GM19438 (cell line): ENCODE measurements at regions not wholly inside any gene's neighbourhood (a gene's known extent, or its start where the extent isn't known, plus 50 kb on each side); places are given as distances from the start of the nearest gene placed in this dataset.
A peak's percentile ranks its signal among the peaks of the same experiment; 100 is the strongest.
"Not testable (repeated sequence)": the region's sequence is repeated elsewhere in the genome, so short reads cannot be mapped to it uniquely, and the experiment has no call there.

ENCODE experiments used
- ATAC-seq: cut with Tn5 transposase; IDR thresholded peaks from one replicate; pipeline ENCODE4 v1.9.1; 2021; ENCODE audit warnings: low read depth; ENCODE audit not compliant: unreplicated experiment

DNA sequence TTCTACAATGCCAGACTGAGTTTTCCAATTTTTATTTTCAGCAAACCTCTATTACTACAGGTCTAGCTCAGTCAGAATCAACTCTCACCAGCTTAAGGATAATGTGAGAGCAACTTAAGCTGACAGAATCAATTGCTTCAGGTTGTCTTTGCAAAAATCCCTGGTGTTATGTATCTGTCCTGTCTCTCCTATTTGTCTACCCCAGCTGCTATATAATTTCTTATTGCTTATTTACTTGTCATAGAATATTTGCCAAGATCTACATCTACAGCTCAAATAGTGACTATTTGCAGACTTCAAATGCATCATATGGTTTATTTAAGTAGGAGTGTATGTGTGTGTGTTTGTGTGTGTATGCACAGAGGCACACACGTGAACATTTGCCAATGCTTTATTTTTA lies 54.1 kb downstream of the FOXG1 start:
- no peak for ATAC-seq

DNA sequence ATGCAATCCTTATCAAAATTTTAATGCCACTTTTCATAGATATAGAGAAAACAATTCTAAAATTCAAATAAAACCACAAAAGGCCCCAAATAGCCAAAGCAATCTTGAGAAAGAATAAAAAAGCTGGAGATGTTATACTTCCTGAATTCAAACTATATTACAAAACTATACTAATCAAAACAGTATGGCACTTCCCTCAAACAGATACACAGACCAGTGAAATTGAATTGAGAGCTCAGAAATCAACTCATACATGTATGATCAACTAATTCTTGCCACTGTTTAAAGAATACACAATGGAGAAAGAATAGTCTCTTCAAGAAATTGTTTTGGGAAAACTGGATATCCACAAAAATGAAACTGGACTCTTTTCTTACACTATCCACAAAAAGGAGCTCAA lies 55.4 kb downstream of the FOXG1 start:
- no peak for ATAC-seq

GRCh38 chr14:28823245-28823644 lies 56.7 kb downstream of the FOXG1 start:
- no peak for ATAC-seq

DNA sequence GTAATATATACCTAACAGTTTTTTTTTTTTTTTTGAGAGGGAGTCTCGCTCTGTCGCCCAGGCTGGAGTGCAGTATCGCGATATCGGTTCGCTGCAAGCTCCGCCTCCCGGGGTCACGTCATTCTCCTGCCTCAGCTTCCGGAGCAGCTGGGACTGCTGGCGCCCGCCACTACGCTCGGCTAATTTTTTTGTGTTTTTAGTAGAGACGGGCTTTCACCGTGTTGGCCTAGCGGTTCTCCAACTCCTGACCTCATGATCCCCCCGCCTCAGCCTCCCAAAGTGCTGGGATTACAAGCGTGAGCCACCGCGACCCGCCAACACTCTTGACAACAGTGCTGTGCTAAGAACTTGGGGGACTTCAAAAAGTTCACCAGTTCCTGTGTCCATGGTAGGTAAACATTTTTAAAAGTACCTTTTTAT lies 63.5 kb downstream of the FOXG1 start:
- ATAC-seq = no peak

GRCh38 chr14:28831126-28831525 lies 64.5 kb downstream of the FOXG1 start:
- peak; percentile 85 for ATAC-seq

DNA sequence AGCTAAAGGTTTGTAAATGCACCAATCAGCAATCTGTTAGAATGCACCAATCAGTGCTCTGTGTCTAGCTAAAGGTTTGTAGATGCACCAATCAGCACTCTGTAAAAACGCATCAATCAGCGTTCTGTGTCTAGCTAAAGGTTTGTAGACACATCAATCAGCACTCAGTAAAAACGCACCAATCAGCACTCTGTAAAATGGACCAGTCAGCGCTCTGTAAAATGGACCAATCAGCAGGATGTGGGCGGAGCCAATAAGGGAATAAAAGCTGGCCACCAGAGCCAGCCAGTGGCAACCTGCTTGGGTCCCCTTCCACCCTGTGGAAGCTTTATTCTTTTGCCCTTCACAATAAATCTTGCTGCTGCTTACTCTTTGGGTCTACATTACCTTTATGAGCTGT lies 76.0 kb downstream of the FOXG1 start:
- ATAC-seq = not testable (repeated sequence)

DNA sequence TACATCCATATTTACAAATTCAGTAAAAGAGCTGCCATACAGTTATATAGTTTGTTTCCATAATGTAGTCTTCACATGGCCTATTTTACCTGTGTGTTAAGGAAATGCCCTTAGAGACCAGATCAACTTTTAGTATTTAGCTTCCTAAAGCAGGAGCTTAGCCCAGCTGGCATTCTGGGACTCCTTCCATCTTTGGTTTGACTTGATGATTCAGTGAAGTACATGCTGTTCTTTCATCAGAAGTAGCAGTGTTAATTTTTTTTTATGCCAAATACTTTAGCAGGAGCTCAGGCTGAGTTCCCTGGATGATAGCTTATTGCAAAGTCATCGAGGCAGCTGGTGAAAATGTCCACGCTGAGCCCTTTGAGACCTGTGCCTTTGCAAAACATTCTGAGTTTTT lies 101.0 kb downstream of the FOXG1 start:
- no peak for ATAC-seq

DNA sequence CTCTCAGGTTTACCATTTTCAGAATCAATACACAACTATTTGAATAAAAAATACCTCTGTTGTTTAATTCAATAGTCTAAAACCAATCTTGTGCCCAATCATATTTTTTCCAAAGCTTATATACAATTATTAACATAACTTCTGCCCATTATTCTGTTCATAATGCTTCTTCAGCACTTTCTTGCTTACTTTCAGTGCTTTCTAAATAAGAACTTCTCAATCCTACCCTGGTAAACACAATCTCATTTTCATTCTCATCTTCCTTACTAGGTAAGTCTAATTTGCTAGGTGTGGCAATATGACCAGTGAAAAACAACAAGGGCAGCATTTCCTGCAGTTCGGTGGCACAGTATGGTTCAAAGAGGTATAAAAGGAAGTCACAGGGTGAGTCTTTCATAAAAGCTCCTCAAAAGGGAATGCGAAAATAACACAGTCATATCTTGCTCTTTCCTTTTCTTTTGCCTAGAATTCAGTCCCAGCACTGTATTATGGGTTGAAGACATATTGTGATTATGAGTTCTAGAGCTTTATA lies 103.5 kb downstream of the FOXG1 start:
- no peak for ATAC-seq

DNA sequence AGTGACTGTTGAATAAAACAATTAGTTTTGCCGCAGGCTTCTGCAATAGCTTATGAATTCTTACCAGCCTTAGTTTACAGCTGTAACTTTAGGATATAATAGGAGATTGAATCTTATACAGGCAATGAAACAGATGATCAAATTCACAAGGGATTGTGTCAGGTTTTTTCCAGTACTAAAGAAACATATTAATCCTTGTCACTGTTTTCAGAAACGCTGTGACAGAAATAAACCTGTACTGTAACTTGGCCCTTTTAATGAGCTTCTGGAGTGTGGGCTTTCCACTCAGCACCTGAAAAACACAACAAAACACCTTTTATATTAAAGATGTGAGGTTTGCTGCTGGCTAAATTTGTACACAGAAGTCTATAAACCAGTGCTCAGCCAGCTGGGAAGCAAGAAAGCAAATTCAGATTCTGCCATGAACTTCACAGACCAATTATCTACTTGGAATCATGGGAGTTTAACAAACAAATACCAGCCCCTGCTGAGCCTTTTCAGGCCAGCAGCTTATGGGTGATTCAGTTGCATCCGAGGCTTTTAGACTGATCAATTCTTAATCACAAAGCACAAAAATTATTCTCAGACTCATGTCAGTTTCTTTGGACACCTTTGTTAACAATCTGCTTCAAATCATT lies 109.5 kb downstream of the FOXG1 start:
- ATAC-seq = no peak

- no peak for ATAC-seq
Measured at GRCh38 chr14:28876572-28876945, 110.0 kb downstream of the FOXG1 start.

DNA sequence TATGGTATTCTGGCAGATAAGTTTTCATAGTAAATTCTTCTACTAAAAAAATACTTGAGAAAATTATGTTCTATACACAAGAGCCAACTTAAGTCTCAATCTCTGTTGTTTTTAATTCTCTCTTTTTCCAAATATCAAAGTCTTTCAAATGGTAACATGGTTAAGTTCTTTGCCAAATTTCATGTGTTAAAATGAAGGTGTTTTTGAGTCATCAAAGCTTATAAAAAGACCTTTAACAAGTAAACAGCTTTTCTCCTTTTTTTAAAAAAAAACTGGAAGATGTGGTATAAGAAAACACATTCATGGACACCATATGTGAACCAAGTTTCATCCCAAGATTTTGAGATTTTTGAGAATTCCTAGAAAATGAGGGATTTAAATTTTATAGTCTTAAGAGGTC lies 111.3 kb downstream of the FOXG1 start:
- no peak for ATAC-seq

GRCh38 chr14:28879573-28879996 lies 113.0 kb downstream of the FOXG1 start:
- no peak for ATAC-seq

GRCh38 chr14:28886940-28887339 lies 120.4 kb downstream of the FOXG1 start:
- ATAC-seq = no peak

DNA sequence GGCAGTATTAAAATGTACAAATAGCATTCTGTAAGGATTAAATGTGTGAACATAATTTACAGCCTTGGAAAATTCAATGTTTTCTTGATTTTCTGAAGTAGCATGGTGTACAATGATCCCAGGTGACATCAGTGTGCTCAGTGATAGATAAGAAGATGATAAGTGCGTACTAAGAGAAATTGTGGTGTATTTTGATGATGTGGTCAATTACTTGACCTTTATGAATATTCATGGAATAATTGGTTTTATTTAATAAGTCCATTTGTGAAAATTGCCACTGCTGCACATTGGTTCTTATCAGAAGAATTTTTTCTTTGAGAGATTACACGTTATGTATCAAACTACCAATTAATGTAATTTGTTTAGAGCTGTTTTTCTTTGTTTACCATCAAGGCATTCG lies 128.8 kb downstream of the FOXG1 start:
- no peak for ATAC-seq

GRCh38 chr14:28896337-28896736 lies 129.8 kb downstream of the FOXG1 start:
- no peak for ATAC-seq

DNA sequence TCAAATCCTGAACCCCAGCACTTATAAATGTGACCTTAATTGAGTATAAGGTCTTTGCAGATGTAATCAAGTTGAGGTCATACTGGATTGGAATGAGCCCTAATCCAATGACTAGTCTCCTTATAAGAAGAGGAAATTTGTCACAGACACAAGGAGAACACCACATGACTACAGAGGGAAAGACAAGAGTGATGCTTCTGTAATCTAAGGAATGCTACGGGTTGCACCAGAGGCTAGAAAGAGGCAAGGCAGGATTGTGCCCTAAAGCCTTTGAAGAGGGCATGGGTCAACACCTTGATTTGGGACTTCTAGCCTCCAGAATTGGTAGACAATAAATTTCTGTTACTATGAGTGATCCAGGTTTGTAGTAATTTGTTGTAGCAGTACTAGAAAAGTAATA lies 135.0 kb downstream of the FOXG1 start:
- no peak for ATAC-seq

DNA sequence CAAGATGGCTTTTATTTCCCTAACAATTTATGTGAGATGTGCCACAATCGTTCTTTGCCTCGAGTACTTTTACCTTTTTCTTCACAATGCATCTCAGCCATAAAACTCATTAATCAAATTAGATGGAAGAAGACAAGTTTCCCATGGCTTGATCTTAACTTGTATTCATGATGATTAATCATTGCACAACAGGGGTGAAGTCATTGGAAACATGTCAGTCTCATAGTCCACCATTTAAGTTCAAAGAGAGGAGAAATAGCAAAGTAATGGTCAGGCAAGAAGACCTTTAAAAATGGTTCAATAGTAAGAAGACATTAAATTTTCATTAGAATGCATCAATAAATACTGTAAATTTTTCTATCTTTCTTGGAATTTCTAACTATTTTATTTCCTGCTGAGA lies 136.3 kb downstream of the FOXG1 start:
- no peak for ATAC-seq

GRCh38 chr14:28911521-28911920 lies 144.9 kb downstream of the FOXG1 start:
- no peak for ATAC-seq

- no peak for ATAC-seq
Measured at GRCh38 chr14:28913056-28913455, 146.5 kb downstream of the FOXG1 start.

DNA sequence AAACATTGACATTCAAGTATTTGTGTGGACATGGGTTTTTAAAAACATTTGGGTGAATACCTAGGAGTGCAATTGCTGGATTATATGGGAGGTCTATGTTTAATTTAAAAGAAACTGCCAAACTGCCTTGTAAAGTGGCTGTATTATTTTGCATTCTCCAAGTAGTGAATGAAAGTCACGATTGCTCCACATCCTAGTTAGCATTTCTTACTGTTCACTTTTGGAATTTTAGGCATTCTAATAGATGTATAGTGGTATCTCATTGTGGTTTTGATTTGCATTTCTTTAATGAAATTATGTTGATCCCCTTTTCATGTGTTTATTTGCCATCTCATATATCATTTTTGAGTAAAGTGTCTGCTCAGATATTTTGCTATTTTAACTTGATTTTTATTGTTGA lies 159.5 kb downstream of the FOXG1 start:
- no peak for ATAC-seq

GRCh38 chr14:28931999-28932398 lies 165.4 kb downstream of the FOXG1 start:
- ATAC-seq = no peak

DNA sequence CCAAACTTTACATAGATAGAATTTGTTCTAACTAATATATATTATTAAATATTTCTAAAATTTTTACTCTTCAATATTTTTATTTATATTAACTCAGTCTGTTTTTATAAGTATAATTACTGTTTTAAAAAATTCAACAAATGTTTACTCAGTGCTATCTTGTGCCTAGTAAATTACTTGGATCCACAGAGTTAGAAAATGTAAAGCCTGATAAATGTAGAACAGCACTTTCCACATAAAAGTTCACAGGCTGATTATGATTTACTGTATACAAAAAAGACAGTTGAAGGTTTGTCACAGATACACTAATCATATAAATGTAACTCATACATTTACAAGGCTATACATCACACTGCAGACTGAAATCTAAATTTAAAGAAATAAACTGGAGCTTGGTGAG lies 170.0 kb downstream of the FOXG1 start:
- no peak for ATAC-seq

DNA sequence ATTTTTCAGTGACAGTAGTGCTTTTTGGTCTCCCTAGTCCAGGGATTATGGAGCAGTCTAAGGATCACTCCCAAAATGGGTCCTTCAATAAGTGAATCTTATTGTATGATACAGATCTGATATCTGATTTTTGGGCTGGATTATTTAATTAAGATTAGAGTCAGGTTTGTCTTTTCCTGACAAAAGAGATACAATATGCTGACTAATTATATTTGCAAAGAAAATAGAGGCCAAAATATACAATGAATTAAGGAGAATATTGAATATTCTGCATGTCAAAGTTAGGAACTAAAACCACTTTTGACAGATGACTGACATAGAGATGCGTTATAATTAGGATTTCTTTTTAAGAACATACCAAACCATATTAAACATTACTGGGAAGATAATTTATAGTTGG lies 175.2 kb downstream of the FOXG1 start:
- ATAC-seq = no peak
